ENCODE measurements at regions not wholly inside any gene's neighbourhood (a gene's known extent, or its start where the extent isn't known, plus 50 kb on each side); places are given as distances from the start of the nearest gene placed in this dataset.

- H3K27ac Mint-ChIP-seq = no peak overlapping the region
- no peaks in the 10 kb centered on the region for H3K36me3 Mint-ChIP-seq (ENCODE audit: insufficient read depth)
- H3K4me3 Mint-ChIP-seq (ENCODE audit: low read depth) = no peak overlapping the region
- H3K4me1 Mint-ChIP-seq (ENCODE audit: low read depth) = peaks cover 8% of the 10 kb centered on the region
- DNase-seq (ENCODE audit: low spot score, unreplicated experiment) = no peak
- no peaks in the 10 kb centered on the region for H3K27me3 Mint-ChIP-seq
- TF ChIP-seq CTCF (IDR thresholded peaks at IDR 0.05; ENCODE audit: unreplicated experiment) = no peak
- H3K9me3 Mint-ChIP-seq (ENCODE audit: low read depth) = peaks cover 10% of the 10 kb centered on the region
Observed at GRCh38 chr20:53814060-53814459, 220.4 kb upstream of the ZNF217 start.

- Mint-ChIP-seq H3K4me3 (ENCODE audit: low read depth) (no peak overlapping the region), H3K36me3 (ENCODE audit: insufficient read depth) (no peaks in the 10 kb centered on the region), H3K4me1 (ENCODE audit: low read depth) (peaks cover 8% of the 10 kb centered on the region), H3K9me3 (ENCODE audit: low read depth) (peaks cover 6% of the 10 kb centered on the region), H3K27ac (no peak overlapping the region), H3K27me3 (no peaks in the 10 kb centered on the region)
- TF ChIP-seq CTCF (IDR thresholded peaks at IDR 0.05; ENCODE audit: unreplicated experiment) = no peak
- DNase-seq (ENCODE audit: low spot score, unreplicated experiment) = no peak
Observed at GRCh38 chr20:53813636-53814035, 220.0 kb upstream of the ZNF217 start.

GRCh38 chr20:53811577-53811976 is 217.9 kb upstream of the ZNF217 start:
- no peak overlapping the region for H3K4me3 Mint-ChIP-seq (ENCODE audit: low read depth)
- H3K36me3 Mint-ChIP-seq (ENCODE audit: insufficient read depth) = no peaks in the 10 kb centered on the region
- no peaks in the 10 kb centered on the region for H3K9me3 Mint-ChIP-seq (ENCODE audit: low read depth)
- peaks cover 7% of the 10 kb centered on the region for H3K4me1 Mint-ChIP-seq (ENCODE audit: low read depth)
- no peak for DNase-seq (ENCODE audit: low spot score, unreplicated experiment)
- no peak for TF ChIP-seq CTCF (IDR thresholded peaks at IDR 0.05; ENCODE audit: unreplicated experiment)
- no peaks in the 10 kb centered on the region for H3K27me3 Mint-ChIP-seq
- no peak overlapping the region for H3K27ac Mint-ChIP-seq

DNA sequence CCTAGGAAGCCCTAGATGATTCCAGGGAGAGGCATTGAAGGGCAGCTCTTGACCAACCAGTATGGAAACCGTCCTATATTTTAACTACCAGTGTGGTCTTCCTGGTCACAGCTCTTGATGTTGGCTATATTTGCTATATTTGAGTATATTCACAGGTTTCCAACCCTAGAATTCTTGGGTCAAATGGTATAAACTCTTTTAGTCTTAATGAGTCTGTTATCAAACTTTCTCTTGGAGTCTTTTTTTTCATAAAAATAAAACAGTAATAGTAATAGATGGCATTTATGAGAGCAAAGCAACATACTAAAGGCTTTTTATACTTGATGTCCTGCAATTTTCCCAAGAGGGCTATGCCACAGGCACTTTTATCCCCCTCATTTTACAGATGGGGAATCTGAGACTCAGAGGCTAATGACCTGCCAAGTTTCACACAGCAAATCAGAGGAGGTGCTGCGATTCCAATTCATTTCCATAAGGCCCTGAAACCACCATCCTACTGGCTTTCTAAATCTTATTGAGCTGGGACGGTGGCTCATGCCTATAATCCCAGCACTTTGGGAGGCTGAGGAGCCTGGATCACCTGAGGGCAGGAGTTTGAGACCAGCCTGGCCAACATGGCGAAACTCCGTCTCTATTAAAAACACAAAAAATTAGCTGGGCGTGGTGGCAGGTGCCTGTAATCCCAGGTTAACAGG is 217.2 kb upstream of the ZNF217 start:
- no peak overlapping the region for H3K27ac Mint-ChIP-seq
- TF ChIP-seq CTCF (IDR thresholded peaks at IDR 0.05; ENCODE audit: unreplicated experiment) = no peak
- H3K4me3 Mint-ChIP-seq (ENCODE audit: low read depth) = no peak overlapping the region
- no peaks in the 10 kb centered on the region for H3K27me3 Mint-ChIP-seq
- H3K36me3 Mint-ChIP-seq (ENCODE audit: insufficient read depth) = no peaks in the 10 kb centered on the region
- no peak for DNase-seq (ENCODE audit: low spot score, unreplicated experiment)
- peaks cover 7% of the 10 kb centered on the region for H3K4me1 Mint-ChIP-seq (ENCODE audit: low read depth)
- no peaks in the 10 kb centered on the region for H3K9me3 Mint-ChIP-seq (ENCODE audit: low read depth)

DNA sequence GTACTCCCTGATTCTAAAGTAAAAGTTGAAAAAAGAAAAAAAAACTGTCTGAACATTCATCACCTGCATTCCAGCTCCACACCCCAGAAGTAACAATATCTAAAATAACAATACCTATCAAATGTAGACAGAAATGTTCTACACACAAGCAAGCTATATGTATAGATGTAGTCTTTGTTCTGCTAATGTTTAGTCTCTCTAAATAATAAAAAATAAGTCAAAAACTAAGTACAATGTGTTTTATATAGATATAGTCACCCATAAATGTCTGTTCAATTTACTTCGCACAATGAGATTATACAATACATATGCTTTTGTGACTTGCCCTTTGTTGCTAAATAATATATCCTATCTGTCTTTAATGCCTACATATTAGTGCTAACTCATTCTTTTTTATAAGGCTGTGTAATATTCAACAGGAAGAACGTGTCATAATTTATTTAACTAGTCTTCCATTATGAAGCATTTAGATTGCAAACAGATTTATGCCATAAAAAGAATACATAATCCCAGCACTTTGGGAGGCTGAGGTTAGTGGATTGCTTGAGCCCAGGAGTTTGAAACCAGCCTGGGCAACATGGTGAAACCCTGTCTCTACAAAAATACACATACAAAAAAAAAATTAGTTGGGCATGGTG is 216.2 kb upstream of the ZNF217 start:
- H3K36me3 Mint-ChIP-seq (ENCODE audit: insufficient read depth) = no peaks in the 10 kb centered on the region
- no peaks in the 10 kb centered on the region for H3K27me3 Mint-ChIP-seq
- no peak for TF ChIP-seq CTCF (IDR thresholded peaks at IDR 0.05; ENCODE audit: unreplicated experiment)
- no peak for DNase-seq (ENCODE audit: low spot score, unreplicated experiment)
- H3K4me1 Mint-ChIP-seq (ENCODE audit: low read depth) = peaks cover 2% of the 10 kb centered on the region
- no peak overlapping the region for H3K4me3 Mint-ChIP-seq (ENCODE audit: low read depth)
- H3K27ac Mint-ChIP-seq = no peak overlapping the region
- no peaks in the 10 kb centered on the region for H3K9me3 Mint-ChIP-seq (ENCODE audit: low read depth)

All from progenitor cell of endocrine pancreas (in vitro differentiated cells).